Thymus (tissue), 11 donors: ENCODE measurements at regions not wholly inside any gene's neighbourhood (a gene's known extent, or its start where the extent isn't known, plus 50 kb on each side); places are given as distances from the start of the nearest gene placed in this dataset.

Experiments
- DNase-seq, 9 donors: peaks; one replicate each; pipeline ENCODE4 v3.0.0-alpha.2; 2013; ENCODE audit warnings: low spot score in 9 of 9, low read depth in 6 of 9, missing footprints in 1 of 9
- H3K27ac ChIP-seq, 2 donors: one replicate each; pipeline ENCODE4 v1.5.1; 2013; ENCODE audit warnings: control low read depth in 1 of 2, low read depth in 1 of 2, low read length in 1 of 2, mild to moderate bottlenecking in 1 of 2, moderate library complexity in 1 of 2
- H3K27me3 ChIP-seq, 2 donors: one replicate each; pipeline ENCODE4 v1.5.1; 2013; ENCODE audit warnings: low read length in 1 of 2; ENCODE audit not compliant: control insufficient read depth in 2 of 2, insufficient read depth in 1 of 2
- H3K36me3 ChIP-seq, 2 donors: one replicate each; pipeline ENCODE4 v1.5.1; 2013; ENCODE audit warnings: low read length in 1 of 2, mild to moderate bottlenecking in 1 of 2, moderate library complexity in 1 of 2; ENCODE audit not compliant: control insufficient read depth in 2 of 2, insufficient read depth in 2 of 2
- H3K4me1 ChIP-seq, 2 donors: one replicate each; pipeline ENCODE4 v1.5.1; 2013; ENCODE audit warnings: low read length in 2 of 2; ENCODE audit not compliant: control insufficient read depth in 2 of 2, insufficient read depth in 2 of 2
- H3K4me3 ChIP-seq, 2 donors: one replicate each; pipeline ENCODE4 v1.5.1; 2013; ENCODE audit warnings: low read length in 2 of 2, control low read depth in 1 of 2, mild to moderate bottlenecking in 1 of 2
- H3K9me3 ChIP-seq, 2 donors: one replicate each; pipeline ENCODE4 v1.5.1; 2013; ENCODE audit warnings: low read length in 1 of 2, mild to moderate bottlenecking in 1 of 2; ENCODE audit not compliant: control insufficient read depth in 2 of 2, insufficient read depth in 1 of 2
- WGBS: extraction: QIAGEN DNeasy Blood & Tissue Kit; methylation state at CpG from one replicate; pipeline ENCODE4 v1.1.7; 2013; 5-methylcytosine and 5-hydroxymethylcytosine counted together
- donor health status: healthy.

- H3K9me3 ChIP-seq, result peaks cover 0 to 2% of the 10 kb centered on the region in 2 donors
- 35% methylated on average over 2 of the region's 2 CpGs for WGBS
- no peak for DNase-seq
- no peaks in the 10 kb centered on the region for H3K36me3 ChIP-seq
- no peak overlapping the region for H3K27ac ChIP-seq
- H3K4me3 ChIP-seq, result no peak overlapping the region
- no peaks in the 10 kb centered on the region for H3K27me3 ChIP-seq
- no peaks in the 10 kb centered on the region for H3K4me1 ChIP-seq
Observed at GRCh38 chr13:69204620-69205019, 903.0 kb upstream of the ATXN8OS start.

GRCh38 chr13:69202996-69203395 lies 904.6 kb upstream of the ATXN8OS start:
- Histone ChIP-seq H3K27ac (no peak overlapping the region), H3K4me1 (no peaks in the 10 kb centered on the region), H3K4me3 (no peak overlapping the region), H3K36me3 (no peaks in the 10 kb centered on the region), H3K27me3 (no peaks in the 10 kb centered on the region), H3K9me3 (peaks cover 0 to 2% of the 10 kb centered on the region in 2 donors)
- 91% methylated on average over 1 of the region's 1 CpG for WGBS
- no peak for DNase-seq

- DNase-seq, result no peak
- Histone ChIP-seq H3K9me3 (no peaks in the 10 kb centered on the region), H3K27ac (no peak overlapping the region), H3K4me1 (no peaks in the 10 kb centered on the region), H3K27me3 (no peaks in the 10 kb centered on the region), H3K36me3 (no peaks in the 10 kb centered on the region), H3K4me3 (no peak overlapping the region)
- 86% methylated on average over 5 of the region's 5 CpGs for WGBS
Observed at GRCh38 chr13:69199664-69200063, 908.0 kb upstream of the ATXN8OS start.

DNA sequence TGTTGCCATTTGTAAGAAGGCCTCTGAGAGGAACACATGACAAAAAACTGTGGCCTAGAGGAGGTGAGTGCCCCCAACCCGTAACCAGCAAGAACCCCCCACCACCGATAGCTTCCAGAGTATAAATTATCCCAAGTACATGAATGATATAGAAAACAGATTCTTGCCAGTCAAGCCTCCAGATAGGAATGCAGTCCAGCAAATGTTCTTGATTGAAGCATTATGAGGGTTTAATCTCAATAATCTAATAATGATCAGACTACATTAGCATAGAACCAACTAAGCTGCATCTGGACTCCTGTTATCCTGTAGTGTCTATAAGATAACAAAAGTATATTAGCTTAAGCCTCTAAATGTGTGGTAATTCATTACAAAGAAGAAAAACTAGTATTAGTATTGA lies 908.9 kb upstream of the ATXN8OS start:
- H3K4me3 ChIP-seq, result no peak overlapping the region
- no peak for DNase-seq
- no peaks in the 10 kb centered on the region for H3K27me3 ChIP-seq
- no peaks in the 10 kb centered on the region for H3K36me3 ChIP-seq
- H3K27ac ChIP-seq, result no peak overlapping the region
- no peaks in the 10 kb centered on the region for H3K4me1 ChIP-seq
- WGBS, result 96% methylated on average over 2 of the region's 2 CpGs
- H3K9me3 ChIP-seq, result no peaks in the 10 kb centered on the region

DNA sequence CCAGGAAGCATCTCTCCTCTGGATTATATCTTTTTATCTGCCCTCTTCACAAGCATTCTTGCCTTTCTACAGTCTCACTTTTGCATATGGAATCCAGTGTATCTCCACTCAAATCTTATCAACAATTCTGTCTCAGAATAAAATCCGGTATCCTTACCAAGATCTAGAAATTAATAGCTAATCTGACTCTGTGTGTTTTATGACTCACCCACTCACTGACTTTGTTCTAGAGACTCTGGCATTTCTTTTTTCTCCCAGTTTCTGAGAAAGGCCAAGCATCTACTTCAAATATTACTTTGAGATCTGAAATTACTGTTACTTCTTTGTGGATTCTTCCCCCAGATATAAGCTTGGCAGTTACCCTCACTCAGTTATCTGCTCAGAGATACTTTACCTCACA lies 913.5 kb upstream of the ATXN8OS start:
- Histone ChIP-seq H3K36me3 (no peaks in the 10 kb centered on the region), H3K27me3 (no peaks in the 10 kb centered on the region), H3K4me1 (no peaks in the 10 kb centered on the region), H3K9me3 (no peaks in the 10 kb centered on the region), H3K27ac (no peak overlapping the region), H3K4me3 (no peak overlapping the region)
- WGBS, result 93% methylated on average over 1 of the region's 1 CpG
- DNase-seq, result no peak

- H3K9me3 ChIP-seq, result no peaks in the 10 kb centered on the region
- WGBS, result 88% methylated on average over 5 of the region's 5 CpGs
- H3K27me3 ChIP-seq, result no peaks in the 10 kb centered on the region
- H3K4me3 ChIP-seq, result no peak overlapping the region
- no peak for DNase-seq
- H3K27ac ChIP-seq, result no peak overlapping the region
- no peaks in the 10 kb centered on the region for H3K4me1 ChIP-seq
- H3K36me3 ChIP-seq, result no peaks in the 10 kb centered on the region
Observed at GRCh38 chr13:69180034-69180433, 927.6 kb upstream of the ATXN8OS start.

GRCh38 chr13:69178000-69178399 lies 929.6 kb upstream of the ATXN8OS start:
- no peak overlapping the region for H3K4me3 ChIP-seq
- no peaks in the 10 kb centered on the region for H3K27me3 ChIP-seq
- 95% methylated on average over 1 of the region's 1 CpG for WGBS
- no peak overlapping the region for H3K27ac ChIP-seq
- no peaks in the 10 kb centered on the region for H3K36me3 ChIP-seq
- no peak for DNase-seq
- H3K9me3 ChIP-seq, result no peaks in the 10 kb centered on the region
- no peaks in the 10 kb centered on the region for H3K4me1 ChIP-seq

DNA sequence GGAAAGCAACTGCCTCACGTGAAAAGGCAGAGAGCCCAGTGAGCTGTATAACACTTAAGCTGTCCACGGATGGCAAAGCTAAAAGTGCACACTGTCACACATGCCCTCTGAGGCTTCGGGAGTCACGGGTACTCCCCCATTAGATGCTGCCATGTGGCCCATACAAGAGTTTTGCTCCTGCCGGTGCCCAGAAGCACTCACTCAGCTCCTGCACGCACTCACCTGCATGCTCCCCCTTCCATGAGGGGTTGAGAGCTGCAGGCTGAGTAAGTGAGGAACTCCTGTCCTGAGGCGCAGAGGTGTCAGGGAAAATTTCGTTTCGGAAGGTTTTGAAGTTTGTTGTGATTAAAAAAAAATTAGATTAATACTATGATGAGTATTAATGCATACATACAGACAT lies 939.2 kb upstream of the ATXN8OS start:
- Histone ChIP-seq H3K36me3 (no peaks in the 10 kb centered on the region), H3K27me3 (no peaks in the 10 kb centered on the region), H3K27ac (no peak overlapping the region), H3K4me1 (no peaks in the 10 kb centered on the region), H3K4me3 (no peak overlapping the region), H3K9me3 (no peaks in the 10 kb centered on the region)
- WGBS, result 94% methylated on average over 9 of the region's 9 CpGs
- DNase-seq, result no peak

DNA sequence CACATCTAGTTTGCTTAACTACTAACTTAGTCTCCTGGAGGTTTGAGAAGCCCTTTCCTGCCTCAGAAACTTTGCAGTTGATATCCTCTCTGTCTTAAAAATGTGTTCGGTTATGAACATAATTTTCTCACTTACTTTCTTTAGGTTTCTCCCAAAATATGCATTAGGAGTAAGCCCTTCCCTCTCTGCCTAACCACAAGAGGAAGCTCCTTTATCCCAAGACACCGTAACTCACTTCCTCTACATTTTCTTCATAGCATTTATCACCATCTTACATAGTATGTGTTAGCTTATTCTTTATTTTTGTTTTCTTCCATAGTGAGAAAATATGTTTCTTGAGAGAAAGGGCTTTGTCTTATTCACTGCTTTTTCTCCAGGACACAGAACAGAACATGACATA lies 952.5 kb upstream of the ATXN8OS start:
- H3K4me1 ChIP-seq, result no peaks in the 10 kb centered on the region
- 18% methylated on average over 2 of the region's 2 CpGs for WGBS
- no peak overlapping the region for H3K4me3 ChIP-seq
- H3K27me3 ChIP-seq, result no peaks in the 10 kb centered on the region
- H3K36me3 ChIP-seq, result no peaks in the 10 kb centered on the region
- DNase-seq, result no peak
- H3K9me3 ChIP-seq, result no peaks in the 10 kb centered on the region
- no peak overlapping the region for H3K27ac ChIP-seq

- Histone ChIP-seq H3K27ac (no peak overlapping the region), H3K9me3 (no peaks in the 10 kb centered on the region), H3K4me1 (no peaks in the 10 kb centered on the region), H3K4me3 (no peak overlapping the region), H3K36me3 (no peaks in the 10 kb centered on the region), H3K27me3 (no peaks in the 10 kb centered on the region)
- WGBS, result 80% methylated on average over 3 of the region's 3 CpGs
- no peak for DNase-seq
Observed at GRCh38 chr13:69142101-69142500, 965.5 kb upstream of the ATXN8OS start.
